CD4-positive, alpha-beta T cell treated with Interleukin-6 at 100 ng/mL for 8 hours (primary cell): ENCODE measurements at regions not wholly inside any gene's neighbourhood (a gene's known extent, or its start where the extent isn't known, plus 50 kb on each side); places are given as distances from the start of the nearest gene placed in this dataset.
"Not testable (repeated sequence)": the region's sequence is repeated elsewhere in the genome, so short reads cannot be mapped to it uniquely, and the experiment has no call there.

ENCODE experiments used
- DNase-seq: peaks from one replicate; pipeline ENCODE4 v3.0.0-alpha.2; 2020; ENCODE audit warnings: mixed read lengths, low spot score

DNA sequence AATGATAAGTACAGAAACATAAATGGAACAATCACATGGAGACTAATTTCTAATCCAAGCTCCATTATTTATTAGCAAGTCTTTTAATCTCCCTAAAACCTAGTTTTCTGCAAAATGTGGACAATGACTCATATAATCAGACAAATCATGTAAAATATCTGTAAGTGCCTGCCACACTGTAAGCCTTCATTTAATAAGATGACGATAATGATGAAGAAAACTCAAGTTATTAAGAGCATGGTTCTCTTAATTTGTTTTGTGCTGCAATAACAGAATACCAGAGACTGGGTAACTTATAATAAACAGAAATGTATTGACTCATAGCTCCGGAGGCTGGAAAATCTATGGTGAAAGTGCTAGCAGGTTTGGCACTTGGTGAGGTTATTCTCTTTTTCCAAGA, 535.3 kb upstream of the LRFN5 start:
- no peak for DNase-seq

DNA sequence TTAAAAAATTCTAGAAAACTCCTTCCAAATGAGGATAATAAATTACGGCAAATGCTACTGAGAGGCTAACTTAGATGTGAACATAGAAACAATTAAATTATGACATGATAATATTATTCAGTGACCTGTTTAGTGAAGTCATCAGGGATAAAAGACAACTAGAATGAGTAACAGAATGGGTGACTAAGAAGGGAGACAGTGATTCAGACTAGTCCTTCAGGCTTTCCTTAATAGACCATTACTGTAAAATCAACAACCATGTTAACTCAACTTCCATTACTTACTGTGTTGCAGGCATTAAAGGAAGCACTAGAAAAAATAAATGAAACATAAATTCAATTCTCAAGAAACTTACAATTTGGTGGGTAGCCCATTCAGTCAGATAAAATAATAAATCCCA, 543.9 kb upstream of the LRFN5 start:
- no peak for DNase-seq

DNA sequence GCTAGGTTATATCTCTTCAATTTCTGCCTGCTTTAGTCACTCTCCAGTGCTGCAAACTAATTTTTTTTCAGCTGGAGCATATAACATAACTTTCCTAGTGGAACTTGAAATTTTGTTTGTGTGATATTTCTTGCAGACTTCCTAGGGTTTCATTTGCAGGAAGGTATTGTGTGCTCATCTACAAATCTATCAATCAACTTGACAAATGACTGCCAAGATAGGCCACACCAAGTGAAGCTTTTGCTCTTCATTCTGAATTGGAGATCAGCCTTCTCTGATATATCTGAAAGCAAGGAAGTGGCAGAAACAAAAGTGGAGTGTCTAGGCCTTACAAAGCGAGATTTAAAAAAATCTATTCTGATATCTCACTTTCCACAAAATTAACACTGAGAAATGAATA, 551.1 kb upstream of the LRFN5 start:
- no peak for DNase-seq

DNA sequence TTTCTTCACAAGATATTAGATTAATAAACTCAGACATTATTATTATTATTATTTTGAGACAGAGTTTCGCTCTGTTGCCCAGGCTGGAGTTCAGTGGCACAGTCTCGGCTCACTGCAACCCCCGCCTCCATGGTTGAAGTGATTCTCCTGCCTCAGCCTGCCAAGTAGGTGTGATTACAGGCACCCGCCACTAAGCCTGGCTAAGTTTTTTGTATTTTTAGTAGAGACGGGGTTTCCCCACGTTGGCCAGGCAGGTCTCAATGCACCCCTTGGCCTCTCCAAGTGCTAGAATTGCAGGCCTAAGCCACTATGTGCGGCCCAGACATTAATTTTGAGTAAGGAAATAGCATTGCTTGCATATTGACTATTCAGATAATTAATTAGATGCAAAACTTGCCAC, 554.9 kb upstream of the LRFN5 start:
- DNase-seq = no peak

DNA sequence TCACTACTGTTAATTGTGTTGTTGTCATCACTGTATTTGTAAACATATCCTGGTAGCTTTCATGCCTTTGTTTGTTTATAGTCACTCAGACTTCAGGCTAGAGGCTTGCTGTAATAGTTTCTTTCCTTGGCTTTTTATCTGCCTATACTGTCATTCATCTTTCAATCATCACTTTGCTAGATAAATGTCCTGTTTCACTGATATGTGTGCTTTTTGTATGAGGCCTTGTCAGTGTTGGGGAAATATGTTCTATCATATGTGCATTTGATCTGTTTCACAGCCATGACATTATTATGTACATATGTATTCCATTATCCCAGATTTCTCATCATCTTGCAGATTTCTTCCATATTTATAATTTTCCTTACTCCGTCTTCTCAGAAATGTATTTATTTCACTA, 558.9 kb upstream of the LRFN5 start:
- DNase-seq = no peak

DNA sequence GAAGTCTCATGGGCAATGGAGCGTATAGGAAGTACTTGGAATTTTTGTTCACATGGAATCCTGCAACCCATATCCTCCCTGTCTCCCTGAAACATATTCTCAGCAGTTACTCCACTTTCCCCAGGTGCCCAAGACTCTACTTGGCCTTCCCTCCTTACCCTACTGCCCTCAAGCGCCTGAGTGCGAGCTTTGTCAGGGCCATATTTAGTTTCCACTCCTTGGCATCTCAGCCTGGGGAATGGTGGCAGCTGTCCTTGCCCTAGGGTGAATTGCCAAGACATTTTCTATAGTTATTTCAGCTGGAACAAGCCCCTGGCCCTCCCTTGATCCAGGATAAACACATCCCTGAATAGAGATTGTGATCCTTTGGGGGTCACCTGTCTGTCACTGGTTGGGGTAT, 569.3 kb upstream of the LRFN5 start:
- no peak for DNase-seq

DNA sequence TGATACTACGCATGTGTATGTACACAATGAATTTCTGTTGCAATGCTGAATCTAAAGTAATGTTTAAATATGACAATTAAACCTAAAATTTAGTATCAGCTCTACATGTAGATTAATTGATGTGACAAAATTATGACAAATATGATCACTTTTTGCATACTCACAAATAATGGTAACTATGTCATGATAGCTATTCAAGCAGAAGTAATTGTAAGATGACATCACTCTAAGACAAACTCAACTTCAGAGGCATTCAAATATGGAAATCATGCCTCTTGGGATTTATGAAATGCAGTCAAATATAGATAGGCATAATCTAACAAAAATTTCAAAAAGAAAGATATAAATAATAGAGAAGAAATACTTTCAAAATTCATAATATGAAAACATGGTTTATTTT, 571.7 kb upstream of the LRFN5 start:
- no peak for DNase-seq

DNA sequence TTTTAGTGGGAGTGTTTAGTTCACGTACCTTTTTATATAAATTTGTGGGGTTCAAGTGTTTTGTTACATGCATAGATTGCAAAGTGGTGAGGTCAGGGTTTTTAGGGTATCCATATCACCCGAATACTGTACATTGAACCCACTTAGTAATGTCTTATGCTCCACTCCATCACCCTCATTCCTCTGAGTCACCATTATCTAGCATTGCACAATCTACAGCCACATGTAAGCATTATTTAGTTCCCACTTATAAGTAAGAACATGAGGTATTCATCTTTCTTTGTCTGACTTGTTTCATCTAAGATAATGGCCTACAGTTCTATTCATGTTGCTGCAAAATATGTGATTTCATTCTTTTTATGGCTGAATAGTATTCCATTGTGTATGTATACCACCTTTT, 583.7 kb upstream of the LRFN5 start:
- DNase-seq = no peak

DNA sequence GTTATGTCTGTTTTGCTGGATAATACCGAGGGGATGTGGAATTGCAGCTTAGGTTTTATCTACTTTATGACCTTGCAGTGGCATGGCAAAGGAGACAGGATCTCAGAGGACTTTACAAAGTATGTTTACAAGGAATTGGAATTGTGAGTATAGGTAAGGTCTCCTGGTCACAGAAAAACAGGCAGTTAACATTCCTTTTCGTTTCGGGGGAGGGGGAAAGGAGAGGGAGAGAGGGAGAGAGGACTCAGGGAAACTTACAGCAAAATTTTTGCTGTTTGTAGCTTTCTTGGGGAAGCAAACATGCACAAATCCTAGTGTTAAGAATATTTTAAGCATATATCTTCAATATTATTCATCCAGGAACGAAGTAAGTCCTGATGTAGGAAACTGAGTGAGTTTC, 590.5 kb upstream of the LRFN5 start:
- no peak for DNase-seq

DNA sequence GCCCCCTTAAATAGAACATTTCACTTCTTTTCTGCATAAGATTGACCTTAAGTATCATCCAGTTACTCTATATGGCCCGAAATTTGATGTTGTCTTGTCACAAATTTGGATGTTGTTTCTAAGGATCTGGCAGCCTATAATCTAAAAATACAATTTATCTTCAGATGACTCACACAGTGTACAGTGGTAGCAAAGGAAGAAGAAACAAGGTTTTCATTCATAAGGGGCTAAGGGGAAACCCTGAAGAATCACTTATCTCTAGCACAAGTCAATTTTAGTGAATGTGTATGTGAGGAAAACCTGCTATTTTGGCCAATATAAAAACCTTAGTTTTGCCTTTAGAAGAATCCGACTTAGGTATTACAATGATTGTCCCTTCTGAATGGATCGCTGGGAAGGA, 606.3 kb upstream of the LRFN5 start:
- DNase-seq = no peak

DNA sequence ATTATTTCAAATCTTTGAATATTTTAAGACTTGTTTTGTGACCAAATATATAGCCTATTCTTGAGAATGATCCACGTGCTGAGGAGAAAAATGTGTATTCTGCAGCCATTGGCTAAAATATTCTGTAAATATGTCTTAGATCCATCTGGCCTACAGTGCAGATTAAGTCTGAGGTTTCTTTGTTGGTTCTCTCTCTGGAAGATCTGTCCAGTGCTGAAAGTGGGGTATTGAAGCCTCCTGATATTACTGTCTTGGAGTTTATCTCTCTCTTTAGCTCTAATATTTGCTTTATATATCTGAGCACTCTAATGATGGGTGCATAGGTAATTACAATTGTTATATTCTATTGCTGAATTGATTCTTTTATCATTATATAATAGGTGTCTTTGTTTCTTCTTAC, 617.4 kb upstream of the LRFN5 start:
- DNase-seq = no peak

DNA sequence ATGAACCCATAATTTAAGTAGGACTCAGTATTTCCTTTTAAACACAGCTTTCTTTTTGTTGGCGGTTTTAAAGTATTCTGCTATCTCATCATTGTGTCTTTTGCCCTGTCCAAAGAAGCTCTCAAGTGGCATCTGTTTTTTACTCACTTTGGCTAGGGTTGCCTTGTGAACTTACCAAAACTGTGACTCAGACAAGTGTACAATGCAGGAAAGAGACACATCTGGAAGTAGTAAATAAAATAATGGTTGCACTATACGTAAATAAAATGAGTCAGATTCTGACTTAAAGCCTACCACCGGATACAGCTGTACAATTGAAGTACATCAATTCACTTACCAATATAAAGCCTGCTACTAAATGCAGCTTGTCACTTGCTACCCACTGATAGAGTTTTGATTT, 619.2 kb upstream of the LRFN5 start:
- DNase-seq = no peak

DNA sequence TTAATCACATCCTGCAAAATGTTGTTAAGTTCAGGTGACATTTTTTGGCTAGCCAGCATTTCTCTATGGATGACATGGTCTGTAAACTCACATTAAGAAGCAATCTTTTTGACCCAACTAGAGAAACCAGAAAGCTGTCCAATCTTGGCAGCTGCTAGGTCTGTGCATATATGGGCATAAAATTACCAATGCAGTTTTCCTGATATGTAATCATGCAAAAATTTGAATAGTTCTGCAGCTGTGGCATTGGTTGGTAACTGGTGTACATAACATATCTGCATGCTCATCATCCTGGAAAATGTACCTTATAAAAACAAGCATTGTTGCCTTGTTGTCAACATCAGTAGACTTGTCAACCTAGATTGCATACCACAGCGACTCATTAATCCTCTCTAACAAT, 620.0 kb upstream of the LRFN5 start:
- DNase-seq = no peak

DNA sequence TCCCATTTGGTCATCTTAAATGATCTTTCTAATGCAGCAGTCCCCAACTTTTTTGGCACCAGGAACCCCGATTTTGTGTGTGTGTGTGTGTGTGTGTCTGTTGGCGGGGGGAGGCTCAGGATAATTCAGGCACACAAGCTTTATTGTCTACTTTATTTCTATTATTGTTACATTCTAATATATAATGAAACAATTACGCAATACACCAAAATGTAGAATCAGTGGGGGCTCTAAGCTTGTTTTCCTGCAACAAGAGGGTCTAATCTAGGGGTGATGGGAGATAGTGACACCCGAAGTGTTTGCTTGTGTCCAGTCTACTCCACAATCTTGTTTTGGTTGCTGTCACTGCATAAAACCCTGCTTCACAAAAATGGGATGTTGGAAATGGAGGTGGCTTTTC, 621.1 kb upstream of the LRFN5 start:
- no peak for DNase-seq

DNA sequence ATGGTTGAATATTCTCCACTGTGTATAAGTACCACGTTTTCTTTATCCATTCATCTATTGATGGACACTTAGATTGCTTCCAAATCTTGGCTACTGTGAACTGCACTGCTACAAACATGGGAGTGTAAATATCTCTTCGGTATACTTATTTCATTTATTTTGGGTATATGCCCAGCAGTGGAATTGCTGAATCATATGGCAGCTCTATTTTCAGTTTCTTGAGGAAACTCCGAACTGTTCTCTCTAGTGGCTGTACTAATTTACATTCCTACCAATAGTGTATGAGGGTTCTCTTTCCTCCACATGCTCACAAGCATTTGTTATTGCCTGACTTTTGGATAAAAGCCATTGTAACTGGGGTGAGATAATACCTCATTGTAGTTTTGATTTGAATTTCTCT, 623.1 kb upstream of the LRFN5 start:
- no peak for DNase-seq

DNA sequence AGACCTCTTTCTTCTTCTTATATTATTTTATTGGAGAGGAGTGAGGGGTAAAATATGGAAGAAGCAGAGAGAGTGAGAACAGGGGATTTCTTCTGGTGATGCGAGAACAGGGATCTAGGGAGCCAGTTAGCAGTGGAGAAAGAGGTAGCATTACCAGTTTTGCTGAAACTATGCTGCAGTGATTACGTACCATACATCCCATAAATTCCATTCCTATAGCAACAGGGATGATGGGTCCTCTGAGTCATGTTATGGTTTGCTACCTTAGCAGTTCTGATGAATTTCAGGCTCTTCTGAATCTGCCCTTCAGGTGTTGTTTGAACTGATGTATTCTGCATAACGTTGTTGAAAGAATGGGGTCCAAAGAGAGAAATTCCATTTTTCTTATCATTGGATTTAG, 625.4 kb upstream of the LRFN5 start:
- no peak for DNase-seq

DNA sequence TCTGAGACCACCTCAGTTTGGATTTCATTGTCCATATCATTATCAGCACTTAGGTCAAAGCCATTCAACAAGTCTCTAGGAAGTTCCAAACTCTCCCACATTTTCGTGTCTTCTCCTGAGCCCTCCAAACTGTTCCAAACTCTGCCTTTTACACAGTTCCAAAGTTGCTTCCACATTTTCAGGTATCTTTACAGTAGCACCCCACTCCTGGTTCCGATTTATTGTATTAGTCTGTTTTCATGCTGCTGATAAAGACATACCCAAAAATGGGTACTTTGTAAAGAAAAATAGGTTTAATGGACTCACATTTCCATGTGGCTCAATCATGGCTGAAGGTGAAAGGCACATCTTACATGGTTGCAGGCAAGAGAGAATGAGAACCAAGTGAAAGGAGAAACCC, 646.4 kb upstream of the LRFN5 start:
- not testable (repeated sequence) for DNase-seq

DNA sequence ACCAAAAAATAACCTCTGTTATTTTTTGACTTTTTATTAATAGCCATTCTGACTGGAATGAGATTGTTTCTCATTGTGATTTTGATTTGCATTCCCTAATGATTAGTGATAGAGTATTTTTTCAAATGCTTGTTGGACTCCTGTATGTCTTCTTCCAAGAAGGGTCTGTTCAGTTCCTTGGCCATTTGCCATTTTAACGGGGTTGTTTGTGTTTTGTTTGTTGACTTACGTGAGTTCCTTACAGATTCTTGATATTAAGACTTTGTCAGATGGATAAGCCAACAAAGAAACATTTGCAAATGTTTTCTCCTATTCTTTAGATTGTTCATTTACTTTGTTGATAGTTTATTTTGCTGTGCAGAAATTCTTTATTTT, 651.6 kb upstream of the LRFN5 start:
- DNase-seq = no peak

DNA sequence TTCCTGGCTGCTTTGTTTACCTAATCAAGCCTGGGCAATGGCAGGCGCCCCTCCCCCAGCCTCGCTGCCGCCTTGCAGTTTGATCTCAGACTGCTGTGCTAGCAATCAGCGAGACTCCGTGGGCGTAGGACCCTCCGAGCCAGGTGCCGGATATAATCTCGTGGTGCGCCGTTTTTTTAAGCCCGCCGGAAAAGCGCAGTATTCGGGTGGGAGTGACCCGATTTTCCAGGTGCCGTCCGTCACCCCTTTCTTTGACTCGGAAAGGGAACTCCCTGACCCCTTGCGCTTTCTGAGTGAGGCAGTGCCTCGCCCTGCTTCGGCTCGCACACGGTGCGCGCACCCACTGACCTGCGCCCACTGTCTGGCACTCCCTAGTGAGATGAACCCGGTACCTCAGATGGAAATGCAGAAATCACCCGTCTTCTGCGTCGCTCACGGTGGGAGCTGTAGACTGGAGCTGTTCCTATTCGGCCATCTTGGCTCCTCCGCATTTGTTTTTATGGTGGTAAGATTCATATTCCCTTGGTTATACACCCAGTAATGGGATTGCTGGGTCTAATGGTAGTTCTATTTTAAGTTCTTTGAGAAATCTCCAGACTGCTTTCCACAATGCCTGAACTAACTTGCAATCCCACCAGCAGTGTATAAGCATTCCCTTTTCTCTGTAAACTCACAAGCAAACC, 652.1 kb upstream of the LRFN5 start:
- not testable (repeated sequence) for DNase-seq

DNA sequence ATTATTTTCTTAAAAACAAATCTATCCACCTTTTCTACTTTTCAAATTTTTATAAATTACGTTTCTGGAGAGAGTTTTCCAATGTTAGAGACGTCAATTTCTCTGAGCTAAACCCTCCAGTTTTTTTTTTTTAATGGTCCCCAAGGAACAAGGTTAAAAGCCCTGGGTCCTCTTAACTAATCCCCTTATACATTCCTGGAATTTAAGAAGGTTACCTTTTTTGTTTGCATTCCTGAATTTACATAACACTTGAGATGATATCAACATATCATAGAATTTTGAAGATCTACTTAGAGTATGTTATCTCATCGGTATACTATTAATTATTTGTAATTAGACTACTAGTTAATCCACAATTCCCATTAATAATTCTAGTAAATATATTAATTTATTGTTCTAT, 662.2 kb upstream of the LRFN5 start:
- DNase-seq = no peak

DNA sequence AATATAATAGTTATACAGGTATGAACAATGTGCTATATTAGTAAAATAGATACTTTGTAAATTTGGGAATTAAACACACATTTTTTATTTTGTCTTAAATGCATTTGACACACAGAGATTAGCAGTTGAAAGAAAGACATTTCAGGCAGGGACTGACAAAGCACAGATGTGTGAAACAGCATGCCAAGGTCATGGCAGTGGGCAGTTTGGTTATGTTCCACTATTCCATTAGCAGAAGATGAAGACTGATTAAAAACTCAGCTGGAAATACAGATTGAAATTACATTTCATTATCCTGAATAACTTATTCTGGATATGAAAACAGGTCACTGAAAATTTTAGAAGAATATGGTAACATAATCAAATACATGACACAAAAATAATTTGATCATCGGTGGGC, 669.8 kb upstream of the LRFN5 start:
- DNase-seq = no peak

DNA sequence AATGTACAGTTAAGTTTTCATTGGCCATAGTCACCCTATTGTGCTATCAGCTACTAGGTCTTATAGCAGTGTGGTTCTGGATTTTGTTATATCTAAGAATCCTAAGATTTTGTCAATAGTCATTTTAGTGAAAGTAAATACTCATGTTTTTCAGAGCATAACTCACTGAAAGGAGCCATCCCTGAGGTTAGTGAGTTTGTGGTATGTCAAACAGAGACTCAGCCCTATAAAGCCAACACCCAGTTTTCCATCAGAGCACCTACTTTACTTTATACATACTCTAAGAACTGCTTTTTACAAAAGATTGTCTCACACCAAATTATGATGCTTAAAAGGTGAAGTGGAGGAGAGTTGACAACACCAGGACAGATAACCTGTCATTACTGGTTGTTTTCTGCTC, 686.3 kb upstream of the LRFN5 start:
- no peak for DNase-seq

DNA sequence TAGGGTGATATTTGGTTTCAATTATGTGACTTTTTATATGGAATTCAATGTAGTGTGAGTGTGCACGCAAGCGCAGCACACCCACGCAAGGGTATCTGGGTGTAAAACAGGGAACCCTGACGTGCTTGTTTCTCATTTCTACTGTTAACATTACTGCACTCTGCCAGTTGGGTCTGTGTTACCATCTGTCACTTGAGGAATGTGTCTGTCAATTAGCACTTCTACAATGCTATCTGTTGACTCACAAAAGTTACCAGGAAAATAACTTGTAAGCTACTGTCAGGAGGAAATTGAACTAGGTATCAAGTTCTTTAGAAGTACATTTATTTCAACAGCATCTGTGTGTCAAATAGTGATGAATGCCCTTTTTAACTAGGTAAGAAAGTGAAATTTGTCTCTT, 695.5 kb upstream of the LRFN5 start:
- no peak for DNase-seq

DNA sequence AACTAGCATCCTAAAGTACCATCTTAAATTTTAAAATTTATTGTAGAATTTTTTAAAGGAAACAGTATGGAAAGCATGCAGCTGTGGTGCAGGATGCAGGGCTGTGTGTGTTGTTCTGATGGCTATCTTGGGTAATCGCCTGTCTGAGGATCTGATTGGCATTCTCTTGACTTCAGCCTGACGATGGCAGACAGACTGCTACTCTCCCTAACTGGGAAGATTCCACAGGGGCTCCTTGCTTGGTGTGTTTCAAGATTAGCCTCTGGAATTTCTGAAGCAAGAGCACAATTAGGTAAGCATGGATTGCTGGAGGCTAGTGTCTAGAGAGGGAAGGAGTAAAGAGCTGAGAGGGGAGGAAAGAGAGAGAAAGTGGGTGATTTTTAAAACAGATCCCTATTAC, 696.8 kb upstream of the LRFN5 start:
- DNase-seq = no peak

DNA sequence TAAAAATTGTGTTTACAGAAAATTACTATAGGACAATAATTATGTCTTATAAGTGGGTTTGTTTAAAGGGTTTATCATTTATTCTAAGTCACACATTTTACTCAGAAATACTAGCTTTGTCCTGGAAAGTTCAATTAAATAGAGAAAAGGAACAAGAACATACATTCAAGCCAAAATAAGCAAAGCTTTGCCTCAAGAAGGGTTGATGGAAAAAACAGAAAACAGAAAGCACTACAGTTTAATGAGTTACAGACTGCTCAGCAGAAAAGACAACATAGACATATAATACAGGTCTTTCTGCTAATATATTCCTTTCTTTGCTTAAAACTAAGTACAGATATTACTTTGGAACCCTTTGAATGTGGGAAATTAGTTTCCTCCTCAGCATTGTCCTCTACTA, 703.0 kb upstream of the LRFN5 start:
- DNase-seq = no peak
